Ishikawa (cell line): ENCODE measurements at regions not wholly inside any gene's neighbourhood (a gene's known extent, or its start where the extent isn't known, plus 50 kb on each side); places are given as distances from the start of the nearest gene placed in this dataset.

Source experiments
- CEBPB ChIP-seq: IDR thresholded peaks from 2 replicates; pipeline ENCODE4 v1.6.1; 2012
- ZBTB7A ChIP-seq: IDR thresholded peaks from 2 replicates; pipeline ENCODE4 v1.6.1; 2012; ENCODE audit warnings: low read depth

GRCh38 chr10:29039677-29040189 is 249.1 kb upstream of the LYZL1 start:
- TF ChIP-seq ZBTB7A, result no peak
- no peak for TF ChIP-seq CEBPB
